HepG2 (cell line): ENCODE measurements at regions not wholly inside any gene's neighbourhood (a gene's known extent, or its start where the extent isn't known, plus 50 kb on each side); places are given as distances from the start of the nearest gene placed in this dataset.
A peak's percentile ranks its signal among the peaks of the same experiment; 100 is the strongest.

Source experiments
- ADNP ChIP-seq: sonication (generic); formaldehyde crosslinking; IDR thresholded peaks from 2 replicates; pipeline ENCODE4 v1.4.0; 2020; ENCODE audit warnings: missing genetic modification reagents
- FOSL1 ChIP-seq: sonication (generic); formaldehyde crosslinking; IDR thresholded peaks from 2 replicates; pipeline ENCODE4 v1.9.0; 2021; ENCODE audit warnings: missing genetic modification reagents, borderline replicate concordance
- NCOA5 ChIP-seq: sonication (generic); formaldehyde crosslinking; IDR thresholded peaks from 2 replicates; pipeline ENCODE4 v1.4.0; 2020; ENCODE audit warnings: missing genetic modification reagents
- RBM39 ChIP-seq: fragments of 200-400 bp; formaldehyde crosslinking; IDR thresholded peaks from one replicate; pipeline ENCODE4 v1.6.1; 2018; ENCODE audit warnings: antibody characterized with exemption, mild to moderate bottlenecking, low read depth, low read length; ENCODE audit not compliant: poor library complexity, severe bottlenecking
- RFXANK ChIP-seq: IDR thresholded peaks from 2 replicates; pipeline ENCODE4 v1.6.1; 2016
- SCMH1 ChIP-seq: sonication (generic); formaldehyde crosslinking; IDR thresholded peaks from 2 replicates; pipeline ENCODE4 v1.9.0; 2021; ENCODE audit warnings: missing genetic modification reagents, mild to moderate bottlenecking, borderline replicate concordance
- ZFP36L2 ChIP-seq: sonication (generic); formaldehyde crosslinking; IDR thresholded peaks from 2 replicates; pipeline ENCODE4 v1.4.0; 2020; ENCODE audit warnings: missing genetic modification reagents
- ZIK1 ChIP-seq: sonication (generic); formaldehyde crosslinking; IDR thresholded peaks from 2 replicates; pipeline ENCODE4 v1.5.0; 2020; ENCODE audit warnings: mild to moderate bottlenecking, low read depth, missing genetic modification reagents, borderline replicate concordance
- ZNF235 ChIP-seq: sonication (generic); formaldehyde crosslinking; IDR thresholded peaks from 2 replicates; pipeline ENCODE4 v1.8.1; 2023; ENCODE audit warnings: mild to moderate bottlenecking, missing genetic modification reagents, borderline replicate concordance
- ZNF564 ChIP-seq: sonication (generic); formaldehyde crosslinking; IDR thresholded peaks from 2 replicates; pipeline ENCODE4 v1.8.1; 2023; ENCODE audit warnings: mild to moderate bottlenecking, missing genetic modification reagents
- ZNF605 ChIP-seq: sonication (generic); formaldehyde crosslinking; IDR thresholded peaks from 2 replicates; pipeline ENCODE4 v1.8.0; 2022; ENCODE audit warnings: mild to moderate bottlenecking, missing genetic modification reagents
- ZNF766 ChIP-seq: sonication (generic); formaldehyde crosslinking; IDR thresholded peaks from 2 replicates; pipeline ENCODE4 v1.5.0; 2020; ENCODE audit warnings: missing genetic modification reagents, borderline replicate concordance
- ZSCAN30 ChIP-seq: sonication (generic); formaldehyde crosslinking; IDR thresholded peaks from 2 replicates; pipeline ENCODE4 v1.5.0; 2020; ENCODE audit warnings: mild to moderate bottlenecking, missing genetic modification reagents
- TF ChIP-seq, protein P1 (sequence below): sonication (generic); formaldehyde crosslinking; conservative IDR thresholded peaks from 2 replicates; pipeline ENCODE4 v1.8.1; 2023; ENCODE audit warnings: missing genetic modification reagents
- TF ChIP-seq, protein P2 (sequence below): sonication (generic); formaldehyde crosslinking; IDR thresholded peaks from 2 replicates; pipeline ENCODE4 v1.4.0; 2020; ENCODE audit warnings: low read depth, missing genetic modification reagents
- TF ChIP-seq, protein P3 (sequence below): sonication (generic); formaldehyde crosslinking; IDR thresholded peaks from 2 replicates; pipeline ENCODE4 v1.4.0; 2020; ENCODE audit warnings: missing genetic modification reagents; ENCODE audit errors: not compliant biosample characterization
- TF ChIP-seq, protein P4 (sequence below): IDR thresholded peaks from 2 replicates; pipeline ENCODE4 v1.6.1; 2016; ENCODE audit warnings: missing compliant biosample characterization, missing genetic modification reagents, borderline replicate concordance
- TF ChIP-seq, protein P5 (sequence below): sonication (generic); formaldehyde crosslinking; IDR thresholded peaks from 2 replicates; pipeline ENCODE4 v1.5.0; 2020; ENCODE audit warnings: missing genetic modification reagents, mild to moderate bottlenecking, borderline replicate concordance

DNA sequence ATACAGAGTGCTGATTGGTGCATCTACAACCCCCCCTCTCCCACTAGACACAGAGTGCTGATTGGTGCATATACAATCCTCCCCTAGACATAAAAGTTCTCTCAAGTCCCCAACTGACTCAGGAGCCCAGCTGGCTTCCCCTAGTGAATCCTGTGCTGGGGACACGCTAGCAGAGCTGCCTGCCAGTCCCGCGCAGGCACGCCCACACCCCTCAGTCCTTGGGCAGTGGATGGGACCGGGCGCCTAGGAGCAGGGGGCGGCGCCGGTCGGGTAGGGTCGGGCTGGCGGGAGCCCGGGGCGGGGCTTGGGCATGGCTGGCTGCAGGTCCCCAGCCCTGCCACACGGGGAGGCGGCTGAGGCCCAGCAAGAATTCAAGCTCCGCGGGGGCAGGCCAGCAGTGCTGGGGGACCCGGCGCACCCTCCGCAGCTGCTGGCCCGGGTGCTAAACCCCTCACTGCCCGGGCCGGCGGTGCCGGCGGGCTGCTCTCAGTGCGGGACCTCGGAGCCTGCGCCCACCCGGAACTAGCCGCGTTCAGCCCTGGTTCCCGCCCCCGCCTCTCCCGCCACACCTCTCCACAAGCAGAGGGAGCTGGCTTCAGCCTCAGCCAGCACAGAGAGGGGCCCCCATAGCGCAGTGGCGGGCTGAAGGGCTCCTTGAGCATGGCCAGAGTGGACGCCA, 64.3 kb upstream of the DDHD1 start (continued):
- TF ChIP-seq ZNF766 (CRISPR knock-in tag) (no peak), RFXANK (CRISPR knock-in tag) (no peak), SCMH1 (CRISPR knock-in tag) (no peak), RBM39 (peak; percentile 42), ZIK1 (CRISPR knock-in tag) (no peak), NCOA5 (CRISPR knock-in tag) (no peak), FOSL1 (CRISPR knock-in tag) (no peak), ZNF605 (CRISPR knock-in tag) (no peak), ADNP (CRISPR knock-in tag) (no peak), ZSCAN30 (no peak), ZNF564 (CRISPR knock-in tag) (no peak), ZFP36L2 (CRISPR knock-in tag) (no peak), ZNF235 (no peak)
- TF ChIP-seq, protein P1, sequence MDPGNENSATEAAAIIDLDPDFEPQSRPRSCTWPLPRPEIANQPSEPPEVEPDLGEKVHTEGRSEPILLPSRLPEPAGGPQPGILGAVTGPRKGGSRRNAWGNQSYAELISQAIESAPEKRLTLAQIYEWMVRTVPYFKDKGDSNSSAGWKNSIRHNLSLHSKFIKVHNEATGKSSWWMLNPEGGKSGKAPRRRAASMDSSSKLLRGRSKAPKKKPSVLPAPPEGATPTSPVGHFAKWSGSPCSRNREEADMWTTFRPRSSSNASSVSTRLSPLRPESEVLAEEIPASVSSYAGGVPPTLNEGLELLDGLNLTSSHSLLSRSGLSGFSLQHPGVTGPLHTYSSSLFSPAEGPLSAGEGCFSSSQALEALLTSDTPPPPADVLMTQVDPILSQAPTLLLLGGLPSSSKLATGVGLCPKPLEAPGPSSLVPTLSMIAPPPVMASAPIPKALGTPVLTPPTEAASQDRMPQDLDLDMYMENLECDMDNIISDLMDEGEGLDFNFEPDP (CRISPR knock-in tag) = no peak
- TF ChIP-seq, protein P2, sequence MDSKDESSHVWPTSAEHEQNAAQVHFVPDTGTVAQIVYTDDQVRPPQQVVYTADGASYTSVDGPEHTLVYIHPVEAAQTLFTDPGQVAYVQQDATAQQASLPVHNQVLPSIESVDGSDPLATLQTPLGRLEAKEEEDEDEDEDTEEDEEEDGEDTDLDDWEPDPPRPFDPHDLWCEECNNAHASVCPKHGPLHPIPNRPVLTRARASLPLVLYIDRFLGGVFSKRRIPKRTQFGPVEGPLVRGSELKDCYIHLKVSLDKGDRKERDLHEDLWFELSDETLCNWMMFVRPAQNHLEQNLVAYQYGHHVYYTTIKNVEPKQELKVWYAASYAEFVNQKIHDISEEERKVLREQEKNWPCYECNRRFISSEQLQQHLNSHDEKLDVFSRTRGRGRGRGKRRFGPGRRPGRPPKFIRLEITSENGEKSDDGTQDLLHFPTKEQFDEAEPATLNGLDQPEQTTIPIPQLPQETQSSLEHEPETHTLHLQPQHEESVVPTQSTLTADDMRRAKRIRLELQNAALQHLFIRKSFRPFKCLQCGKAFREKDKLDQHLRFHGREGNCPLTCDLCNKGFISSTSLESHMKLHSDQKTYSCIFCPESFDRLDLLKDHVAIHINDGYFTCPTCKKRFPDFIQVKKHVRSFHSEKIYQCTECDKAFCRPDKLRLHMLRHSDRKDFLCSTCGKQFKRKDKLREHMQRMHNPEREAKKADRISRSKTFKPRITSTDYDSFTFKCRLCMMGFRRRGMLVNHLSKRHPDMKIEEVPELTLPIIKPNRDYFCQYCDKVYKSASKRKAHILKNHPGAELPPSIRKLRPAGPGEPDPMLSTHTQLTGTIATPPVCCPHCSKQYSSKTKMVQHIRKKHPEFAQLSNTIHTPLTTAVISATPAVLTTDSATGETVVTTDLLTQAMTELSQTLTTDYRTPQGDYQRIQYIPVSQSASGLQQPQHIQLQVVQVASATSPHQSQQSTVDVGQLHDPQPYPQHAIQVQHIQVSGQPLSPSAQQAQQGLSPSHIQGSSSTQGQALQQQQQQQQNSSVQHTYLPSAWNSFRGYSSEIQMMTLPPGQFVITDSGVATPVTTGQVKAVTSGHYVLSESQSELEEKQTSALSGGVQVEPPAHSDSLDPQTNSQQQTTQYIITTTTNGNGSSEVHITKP (CRISPR knock-in tag) = peak; percentile 92
- TF ChIP-seq, protein P3, sequence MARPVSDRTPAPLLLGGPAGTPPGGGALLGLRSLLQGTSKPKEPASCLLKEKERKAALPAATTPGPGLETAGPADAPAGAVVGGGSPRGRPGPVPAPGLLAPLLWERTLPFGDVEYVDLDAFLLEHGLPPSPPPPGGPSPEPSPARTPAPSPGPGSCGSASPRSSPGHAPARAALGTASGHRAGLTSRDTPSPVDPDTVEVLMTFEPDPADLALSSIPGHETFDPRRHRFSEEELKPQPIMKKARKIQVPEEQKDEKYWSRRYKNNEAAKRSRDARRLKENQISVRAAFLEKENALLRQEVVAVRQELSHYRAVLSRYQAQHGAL = no peak
- TF ChIP-seq, protein P4, sequence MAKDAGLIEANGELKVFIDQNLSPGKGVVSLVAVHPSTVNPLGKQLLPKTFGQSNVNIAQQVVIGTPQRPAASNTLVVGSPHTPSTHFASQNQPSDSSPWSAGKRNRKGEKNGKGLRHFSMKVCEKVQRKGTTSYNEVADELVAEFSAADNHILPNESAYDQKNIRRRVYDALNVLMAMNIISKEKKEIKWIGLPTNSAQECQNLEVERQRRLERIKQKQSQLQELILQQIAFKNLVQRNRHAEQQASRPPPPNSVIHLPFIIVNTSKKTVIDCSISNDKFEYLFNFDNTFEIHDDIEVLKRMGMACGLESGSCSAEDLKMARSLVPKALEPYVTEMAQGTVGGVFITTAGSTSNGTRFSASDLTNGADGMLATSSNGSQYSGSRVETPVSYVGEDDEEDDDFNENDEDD (CRISPR knock-in tag) = no peak; the same call in 1 of the 2 replicates
- TF ChIP-seq, protein P5, sequence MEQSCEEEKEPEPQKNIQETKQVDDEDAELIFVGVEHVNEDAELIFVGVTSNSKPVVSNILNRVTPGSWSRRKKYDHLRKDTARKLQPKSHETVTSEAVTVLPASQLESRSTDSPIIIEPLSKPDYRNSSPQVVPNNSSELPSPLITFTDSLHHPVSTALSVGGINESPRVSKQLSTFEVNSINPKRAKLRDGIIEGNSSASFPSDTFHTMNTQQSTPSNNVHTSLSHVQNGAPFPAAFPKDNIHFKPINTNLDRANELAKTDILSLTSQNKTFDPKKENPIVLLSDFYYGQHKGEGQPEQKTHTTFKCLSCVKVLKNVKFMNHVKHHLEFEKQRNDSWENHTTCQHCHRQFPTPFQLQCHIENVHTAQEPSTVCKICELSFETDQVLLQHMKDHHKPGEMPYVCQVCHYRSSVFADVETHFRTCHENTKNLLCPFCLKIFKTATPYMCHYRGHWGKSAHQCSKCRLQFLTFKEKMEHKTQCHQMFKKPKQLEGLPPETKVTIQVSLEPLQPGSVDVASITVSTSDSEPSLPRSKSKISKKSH (CRISPR knock-in tag) = peak; percentile 57; the same call in 1 of the 2 replicates
